DMS53 (cell line): ENCODE measurements at regions not wholly inside any gene's neighbourhood (a gene's known extent, or its start where the extent isn't known, plus 50 kb on each side); places are given as distances from the start of the nearest gene placed in this dataset.

ENCODE experiments used
- DNase-seq: peaks from one replicate; lab custom pipeline; 2025; lab: John Stamatoyannopoulos, UW

DNA sequence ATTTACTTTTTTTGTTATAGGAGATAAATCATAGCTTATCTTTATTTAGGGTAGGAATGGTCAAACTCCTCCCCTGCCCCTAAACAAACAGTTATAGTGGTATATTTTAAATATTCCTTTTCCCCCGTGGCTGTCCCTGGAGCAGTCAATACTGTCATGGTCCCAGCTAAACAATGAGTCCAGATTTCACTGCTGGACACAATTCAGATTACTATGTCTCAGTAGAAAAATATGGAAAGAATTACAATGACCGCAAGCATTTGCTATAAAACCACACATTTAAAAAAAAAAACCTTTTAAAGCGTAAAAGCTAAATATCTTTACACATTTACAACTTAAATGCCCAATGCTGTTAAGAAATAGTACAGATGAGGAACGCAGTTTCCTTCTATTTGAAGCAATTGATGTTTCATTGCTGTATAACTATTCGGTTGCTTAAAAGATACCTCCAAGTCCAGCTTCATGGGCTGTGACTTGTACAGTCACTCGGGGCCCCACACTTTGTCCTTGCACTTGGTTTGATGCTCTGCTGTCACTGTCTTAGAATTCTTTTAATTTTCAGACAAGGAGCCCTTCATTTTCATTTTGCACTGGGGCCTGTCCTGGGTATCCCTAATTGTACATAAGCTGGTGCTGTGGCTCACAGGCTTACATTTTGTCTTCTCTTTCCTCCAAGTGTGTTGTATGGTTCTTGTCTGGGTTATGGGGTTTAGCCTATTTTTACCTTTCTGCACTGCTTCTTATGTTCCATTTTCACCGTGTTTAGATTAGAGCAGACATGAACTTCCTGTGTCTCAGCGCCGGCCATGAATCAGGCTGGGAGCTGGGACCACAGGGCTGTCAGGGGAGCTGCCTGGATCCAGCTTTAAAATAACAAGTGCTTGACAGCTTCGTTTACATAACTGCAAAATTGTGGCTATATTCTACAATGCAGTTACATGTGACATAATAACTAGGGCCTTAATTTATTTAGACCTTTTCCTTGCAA is 530.2 kb upstream of the FZD8 start:
- DNase-seq, result no peak

GRCh38 chr10:36171556-36171952 is 529.5 kb upstream of the FZD8 start:
- DNase-seq, result no peak

DNA sequence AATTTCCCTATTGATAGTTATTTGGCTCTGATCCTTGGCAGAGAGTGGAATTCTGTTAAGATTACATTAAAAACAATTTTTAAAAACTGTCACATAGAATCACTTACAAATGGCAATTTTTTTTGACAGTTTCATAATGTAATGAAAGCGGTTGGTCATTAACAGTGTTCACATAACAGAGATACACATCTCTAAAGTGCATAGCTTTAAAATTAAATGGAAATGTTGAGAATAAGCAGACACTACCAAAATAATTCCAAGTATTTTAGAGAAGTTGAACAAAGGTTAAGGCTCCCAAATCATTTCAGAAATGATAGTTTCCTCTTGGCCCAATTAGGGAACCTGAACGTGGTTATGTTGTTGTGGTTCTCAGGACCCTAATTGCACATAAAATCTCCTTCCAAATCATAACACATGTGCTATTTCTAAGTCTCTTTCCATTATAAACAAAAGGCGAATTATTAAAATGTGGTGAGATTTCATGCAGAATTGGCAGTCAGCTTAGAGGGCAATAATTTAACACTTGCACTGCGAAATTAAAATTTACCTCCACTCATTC is 528.9 kb upstream of the FZD8 start:
- no peak for DNase-seq

GRCh38 chr10:36170142-36170719 is 528.1 kb upstream of the FZD8 start:
- DNase-seq, result no peak

- DNase-seq, result no peak
Observed at GRCh38 chr10:36168777-36169176, 526.7 kb upstream of the FZD8 start.

DNA sequence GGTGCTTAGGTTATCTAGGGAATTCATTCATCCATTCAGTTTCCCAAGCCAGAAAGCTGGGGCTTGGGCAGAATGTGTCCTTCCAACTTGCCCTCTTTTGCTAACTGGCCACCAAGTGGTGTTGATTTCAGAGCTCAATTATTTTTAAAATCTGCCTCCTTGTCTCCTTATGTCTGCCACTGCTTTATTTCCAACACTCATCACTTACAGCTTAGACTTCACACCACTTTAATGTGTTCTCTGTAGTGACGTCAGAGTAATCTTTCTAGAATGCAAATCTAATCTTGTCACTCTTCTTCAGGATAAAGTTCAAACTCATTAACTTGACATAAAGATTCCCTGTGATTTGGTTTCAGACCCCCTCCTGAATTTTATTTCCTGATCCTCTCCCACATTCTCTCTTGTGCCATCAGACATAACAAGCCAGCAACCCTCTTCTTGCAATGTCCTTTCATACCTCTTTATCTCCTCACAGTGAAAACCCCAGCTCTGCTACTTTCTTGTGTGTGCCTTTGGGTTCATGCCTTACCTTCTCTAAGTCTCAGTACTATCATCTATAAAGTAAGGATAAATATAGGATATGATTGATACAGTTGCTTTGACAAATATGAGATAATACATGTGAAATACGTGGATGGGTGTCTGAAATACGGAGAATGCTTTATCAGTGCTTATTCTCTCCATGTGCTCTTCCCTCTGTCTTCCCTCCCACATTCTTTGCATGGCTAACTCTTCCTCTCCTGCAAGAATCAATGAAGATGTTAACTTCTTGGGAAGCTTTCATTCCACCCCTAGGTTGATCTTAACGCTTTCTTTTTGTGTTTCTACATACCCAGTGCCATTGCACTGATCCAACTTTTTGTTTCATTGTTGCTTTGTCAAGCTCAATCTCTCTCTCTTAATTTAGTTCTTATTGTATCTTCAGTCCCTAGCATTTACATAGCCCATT is 522.7 kb upstream of the FZD8 start:
- DNase-seq, result no peak

DNA sequence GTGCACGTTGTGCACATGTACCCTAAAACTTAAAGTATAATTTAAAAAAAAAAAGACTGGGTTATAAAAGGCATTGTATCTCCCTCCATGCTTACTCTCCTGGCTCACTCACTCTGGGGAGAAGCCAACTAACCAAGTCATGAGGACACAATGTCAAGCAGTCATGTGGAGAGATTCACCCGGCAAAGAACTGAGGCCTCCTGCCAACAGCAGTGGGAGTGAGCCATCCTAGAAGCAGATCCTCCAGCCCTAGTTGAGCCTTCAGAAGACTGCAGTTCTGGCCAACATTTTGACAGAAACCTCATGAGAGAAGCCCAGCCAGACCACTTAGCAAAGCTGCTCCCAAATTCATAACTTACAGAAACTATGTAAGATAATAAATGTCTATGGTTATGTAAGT is 521.7 kb upstream of the FZD8 start:
- no peak for DNase-seq

GRCh38 chr10:36157486-36157885 is 515.4 kb upstream of the FZD8 start:
- DNase-seq, result no peak

DNA sequence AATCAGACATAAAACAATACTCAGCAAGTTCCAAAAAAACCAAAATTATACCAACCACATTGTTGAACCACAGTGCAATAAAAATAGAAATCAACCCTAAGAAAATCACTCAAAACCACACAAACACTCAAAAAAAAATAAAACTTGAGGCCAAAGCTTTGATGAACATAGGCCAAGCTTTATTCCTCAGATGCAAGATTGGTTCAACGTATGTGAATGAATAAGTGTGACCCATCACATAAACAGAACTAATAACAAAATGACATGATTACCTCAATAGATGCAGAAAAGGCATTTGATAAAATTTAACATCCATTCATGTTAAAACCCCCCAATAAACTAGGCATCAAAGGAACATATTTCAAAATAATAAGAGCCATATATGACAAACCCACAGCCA is 506.1 kb upstream of the FZD8 start:
- DNase-seq, result no peak

- no peak for DNase-seq
Observed at GRCh38 chr10:36147529-36147928, 505.4 kb upstream of the FZD8 start.

DNA sequence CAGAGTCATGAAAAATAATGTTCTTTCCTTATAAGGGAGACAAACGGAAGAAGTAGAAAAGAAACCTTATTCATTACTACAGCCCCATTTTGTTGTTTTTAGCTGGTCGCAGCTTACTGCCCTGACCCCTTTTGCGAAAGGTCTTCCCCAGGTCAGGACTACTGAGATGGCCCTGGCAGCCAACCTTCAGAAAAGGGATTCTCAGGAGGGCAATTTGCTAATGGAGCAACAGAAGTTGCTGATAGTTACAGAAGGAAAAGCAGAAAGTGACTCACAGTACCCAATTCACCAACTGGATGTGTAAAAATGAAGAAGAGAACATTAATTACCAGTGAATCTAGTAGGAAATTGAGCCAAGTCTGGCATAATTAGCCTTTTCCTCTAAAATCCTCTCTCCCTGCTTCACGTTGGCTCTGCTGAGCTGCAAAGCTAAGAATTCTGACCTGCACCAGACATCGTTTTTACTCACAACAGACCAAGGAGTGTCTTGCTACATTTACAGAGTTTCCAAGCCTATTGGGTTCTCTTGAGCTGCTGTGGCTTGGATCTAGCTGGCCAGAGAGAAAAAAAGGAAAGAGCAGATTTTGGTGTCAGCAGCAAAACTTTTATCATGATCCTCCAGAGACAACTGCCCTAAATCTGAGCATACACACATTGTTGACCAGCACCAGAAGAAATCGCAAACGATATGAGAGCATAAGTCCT is 499.9 kb upstream of the FZD8 start:
- DNase-seq, result no peak

DNA sequence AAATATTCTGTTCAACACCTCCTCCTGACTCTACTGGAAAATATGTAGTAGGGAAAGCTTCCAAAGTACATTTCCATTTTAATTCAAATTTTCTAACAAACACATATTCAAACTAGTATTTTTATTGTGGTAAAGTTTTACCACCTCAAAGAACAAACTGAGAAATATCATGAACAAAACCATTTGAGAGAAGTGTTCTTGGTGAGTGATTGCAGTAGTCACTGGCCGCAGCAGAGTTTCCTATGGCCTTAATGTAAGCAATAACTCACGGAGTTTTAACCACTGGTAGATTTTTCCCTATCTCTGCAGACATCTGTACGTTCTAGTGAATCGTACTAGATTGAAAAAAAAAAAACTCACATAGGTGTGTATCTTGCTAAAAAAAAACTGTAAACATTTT is 487.0 kb upstream of the FZD8 start:
- no peak for DNase-seq

- no peak for DNase-seq
Observed at GRCh38 chr10:36126076-36126475, 484.0 kb upstream of the FZD8 start.

GRCh38 chr10:36119455-36119854 is 477.4 kb upstream of the FZD8 start:
- DNase-seq, result no peak

GRCh38 chr10:36118314-36118713 is 476.2 kb upstream of the FZD8 start:
- DNase-seq, result no peak

- DNase-seq, result no peak
Observed at GRCh38 chr10:36117890-36118289, 475.8 kb upstream of the FZD8 start.

DNA sequence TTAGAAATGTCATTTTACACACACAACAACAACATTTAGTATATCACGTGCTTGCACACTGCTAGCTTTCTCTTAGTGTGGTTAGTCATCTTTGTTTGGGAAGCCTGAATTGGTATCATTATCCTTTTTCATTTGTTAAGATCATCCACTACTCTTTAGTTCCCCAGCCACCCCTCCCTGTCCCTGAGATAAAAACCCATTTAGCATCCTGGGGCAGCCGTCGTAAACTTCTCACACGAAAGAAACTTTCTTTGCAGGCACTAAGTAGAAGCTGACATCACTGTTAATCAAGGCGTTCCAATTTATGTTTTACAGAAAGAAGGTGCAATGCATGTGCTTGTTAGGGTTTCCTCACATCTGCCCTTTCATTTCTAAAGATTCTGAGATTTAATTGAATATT is 475.1 kb upstream of the FZD8 start:
- DNase-seq, result no peak

- DNase-seq, result no peak
Observed at GRCh38 chr10:36116731-36117130, 474.6 kb upstream of the FZD8 start.

GRCh38 chr10:36116040-36116439 is 473.9 kb upstream of the FZD8 start:
- DNase-seq, result no peak

DNA sequence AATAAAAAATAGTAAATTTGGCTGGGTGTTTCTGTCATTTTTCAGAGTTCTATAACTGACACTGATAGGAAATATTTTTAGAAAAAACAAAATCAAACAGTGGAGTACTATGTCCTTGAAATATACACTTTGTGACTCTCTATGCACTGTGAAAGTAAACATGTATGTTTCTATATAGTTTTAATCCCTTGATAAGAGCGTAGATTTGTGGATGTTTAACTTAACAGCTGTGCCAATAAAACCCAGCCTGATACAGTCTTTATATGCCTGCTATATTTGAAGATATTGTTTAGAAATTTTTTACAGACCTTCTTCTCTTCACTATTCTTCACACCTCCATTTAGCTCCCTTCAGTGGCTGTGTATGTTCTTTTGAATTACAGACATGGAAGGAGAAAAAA is 473.3 kb upstream of the FZD8 start:
- no peak for DNase-seq

DNA sequence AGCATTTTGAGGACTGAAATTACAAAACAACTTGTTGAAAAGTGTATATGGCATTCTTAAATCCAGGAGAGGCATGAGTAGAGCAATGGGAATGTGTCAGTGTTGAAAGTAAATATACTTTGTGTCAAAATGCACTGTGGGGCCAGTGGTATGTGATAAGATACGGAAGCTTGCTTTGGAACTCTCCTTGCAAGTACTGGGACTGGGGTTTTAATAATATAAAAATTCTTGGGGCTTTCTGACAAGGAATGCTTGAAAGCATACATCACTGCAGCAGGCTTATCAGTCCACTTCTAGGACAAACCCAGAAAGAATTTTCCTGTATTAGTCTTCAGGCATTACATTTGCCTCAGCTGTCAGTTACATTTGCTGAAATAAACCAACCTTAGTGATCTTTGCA is 472.8 kb upstream of the FZD8 start:
- no peak for DNase-seq

- DNase-seq, result no peak
Observed at GRCh38 chr10:36114141-36114540, 472.0 kb upstream of the FZD8 start.
